ENCODE measurements at regions not wholly inside any gene's neighbourhood (a gene's known extent, or its start where the extent isn't known, plus 50 kb on each side); places are given as distances from the start of the nearest gene placed in this dataset.

DNA sequence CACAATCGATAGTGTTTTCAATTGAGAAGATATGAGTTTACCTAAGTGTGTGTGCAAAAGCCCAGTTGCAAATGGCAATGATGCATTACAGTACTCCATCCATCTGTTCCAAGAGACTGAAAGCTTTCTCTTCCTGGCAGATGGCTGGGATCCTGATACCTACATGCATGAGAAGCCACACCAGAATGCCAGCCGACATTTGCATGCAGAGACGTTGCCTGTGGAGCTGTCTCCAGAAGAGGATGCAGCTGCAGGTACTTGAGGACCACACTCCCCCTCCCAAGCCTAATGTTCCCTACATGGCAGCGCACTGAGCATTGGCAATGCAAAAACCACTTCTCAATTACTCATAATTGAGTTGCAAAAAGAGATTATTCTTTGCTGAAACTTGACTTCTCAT, 332.1 kb downstream of the WDR11 start:
- TF ChIP-seq, protein P1, sequence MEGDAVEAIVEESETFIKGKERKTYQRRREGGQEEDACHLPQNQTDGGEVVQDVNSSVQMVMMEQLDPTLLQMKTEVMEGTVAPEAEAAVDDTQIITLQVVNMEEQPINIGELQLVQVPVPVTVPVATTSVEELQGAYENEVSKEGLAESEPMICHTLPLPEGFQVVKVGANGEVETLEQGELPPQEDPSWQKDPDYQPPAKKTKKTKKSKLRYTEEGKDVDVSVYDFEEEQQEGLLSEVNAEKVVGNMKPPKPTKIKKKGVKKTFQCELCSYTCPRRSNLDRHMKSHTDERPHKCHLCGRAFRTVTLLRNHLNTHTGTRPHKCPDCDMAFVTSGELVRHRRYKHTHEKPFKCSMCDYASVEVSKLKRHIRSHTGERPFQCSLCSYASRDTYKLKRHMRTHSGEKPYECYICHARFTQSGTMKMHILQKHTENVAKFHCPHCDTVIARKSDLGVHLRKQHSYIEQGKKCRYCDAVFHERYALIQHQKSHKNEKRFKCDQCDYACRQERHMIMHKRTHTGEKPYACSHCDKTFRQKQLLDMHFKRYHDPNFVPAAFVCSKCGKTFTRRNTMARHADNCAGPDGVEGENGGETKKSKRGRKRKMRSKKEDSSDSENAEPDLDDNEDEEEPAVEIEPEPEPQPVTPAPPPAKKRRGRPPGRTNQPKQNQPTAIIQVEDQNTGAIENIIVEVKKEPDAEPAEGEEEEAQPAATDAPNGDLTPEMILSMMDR (IDR thresholded peaks at IDR 0.05; ENCODE audit: borderline replicate concordance, insufficient read depth, low read depth, low read length): no peak
- no peak overlapping the region for H3K4me3 ChIP-seq (ENCODE audit: low read depth, low read length)

DNA sequence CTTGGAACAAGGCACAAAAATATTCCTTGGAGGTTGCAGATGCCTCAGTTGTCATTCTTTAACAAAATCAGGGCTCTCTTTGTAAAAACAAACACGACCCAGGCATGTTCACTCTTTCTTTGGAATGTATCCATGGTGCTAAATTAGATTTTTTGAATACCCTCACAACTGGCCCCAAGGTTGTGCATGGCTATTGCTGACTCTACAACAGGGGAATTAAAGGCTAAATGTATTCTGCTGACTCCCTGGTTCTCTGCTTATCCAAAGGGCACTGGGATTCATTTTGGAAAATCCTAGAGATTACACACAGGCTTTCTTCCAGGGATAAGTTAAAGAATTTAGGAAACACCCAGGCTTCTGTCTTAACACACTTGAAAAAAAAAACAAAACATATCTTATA, 332.5 kb downstream of the WDR11 start:
- TF ChIP-seq, protein P1 (IDR thresholded peaks at IDR 0.05; ENCODE audit: borderline replicate concordance, insufficient read depth, low read depth, low read length): no peak
- no peak overlapping the region for H3K4me3 ChIP-seq (ENCODE audit: low read depth, low read length)

DNA sequence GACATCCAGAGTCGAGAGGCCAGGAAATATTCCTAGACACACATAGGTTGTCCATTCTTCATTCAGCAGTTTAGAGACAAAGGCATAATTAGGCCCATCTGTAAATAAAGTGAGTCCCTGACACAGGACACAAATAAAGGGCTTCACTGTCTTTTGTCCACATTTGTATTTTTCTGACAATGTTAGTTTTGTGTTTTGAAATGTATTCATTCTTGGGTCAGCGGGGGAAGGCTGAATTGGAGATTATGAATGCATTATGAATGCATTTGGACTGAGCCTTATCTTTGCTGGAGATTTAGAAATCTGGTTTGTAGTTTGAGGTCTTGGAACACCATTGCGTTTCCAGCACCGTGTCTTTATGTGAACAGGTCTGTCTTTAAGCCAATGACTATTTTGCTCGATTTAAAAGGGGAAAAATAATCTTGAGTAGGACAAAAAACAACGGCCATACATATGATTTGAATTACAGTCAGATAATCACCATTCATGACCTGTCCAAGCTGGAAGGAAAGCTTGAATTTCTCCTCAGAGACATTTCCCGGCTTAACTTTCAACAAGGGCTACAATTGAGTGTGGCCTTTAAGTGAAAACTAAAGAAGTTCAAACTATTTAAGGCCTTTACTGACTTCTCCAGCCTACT, 334.8 kb downstream of the WDR11 start:
- no peak overlapping the region for H3K4me3 ChIP-seq (ENCODE audit: low read depth, low read length)
- TF ChIP-seq, protein P1 (IDR thresholded peaks at IDR 0.05; ENCODE audit: borderline replicate concordance, insufficient read depth, low read depth, low read length): no peak

DNA sequence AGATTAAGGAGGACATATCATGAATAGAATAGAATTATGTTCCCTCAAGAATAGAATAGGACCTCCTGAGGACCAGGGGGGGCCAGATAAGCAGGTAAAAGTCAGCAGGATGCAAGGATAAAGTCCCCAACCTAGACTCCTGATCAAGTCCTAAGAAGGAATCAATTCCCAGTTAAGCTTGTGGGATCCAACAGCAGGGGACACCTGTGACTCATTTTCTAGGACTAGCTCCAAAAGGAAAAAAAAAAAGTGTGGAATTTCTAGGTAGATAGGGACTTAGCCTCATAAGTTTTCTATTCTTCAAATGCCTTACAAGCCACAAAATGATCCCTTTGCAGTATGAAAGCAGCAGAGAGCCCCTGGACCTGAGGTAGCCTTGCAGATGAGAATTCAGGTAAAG, 336.2 kb downstream of the WDR11 start:
- H3K4me3 ChIP-seq (ENCODE audit: low read depth, low read length): no peak overlapping the region
- TF ChIP-seq, protein P1 (IDR thresholded peaks at IDR 0.05; ENCODE audit: borderline replicate concordance, insufficient read depth, low read depth, low read length): no peak

DNA sequence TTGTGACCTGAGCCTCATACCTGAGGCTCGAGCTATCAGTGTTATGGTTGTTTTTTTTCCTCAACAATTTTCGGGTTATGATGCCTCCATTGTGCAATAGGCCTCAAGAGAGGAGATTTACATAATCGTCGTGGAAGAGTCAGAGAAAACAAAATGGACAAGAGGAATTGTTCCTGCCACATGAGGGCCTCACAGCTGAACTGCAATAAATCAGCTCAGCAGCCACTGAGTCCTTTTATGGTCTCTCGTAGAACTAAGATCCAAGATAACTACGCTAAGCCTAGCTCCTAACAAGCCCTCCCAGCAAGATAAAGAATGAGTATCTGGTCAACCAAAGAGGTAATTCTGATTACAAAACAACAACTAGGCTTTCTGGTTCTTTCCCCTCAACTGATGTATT, 336.8 kb downstream of the WDR11 start:
- no peak overlapping the region for H3K4me3 ChIP-seq (ENCODE audit: low read depth, low read length)
- TF ChIP-seq, protein P1 (IDR thresholded peaks at IDR 0.05; ENCODE audit: borderline replicate concordance, insufficient read depth, low read depth, low read length): no peak

DNA sequence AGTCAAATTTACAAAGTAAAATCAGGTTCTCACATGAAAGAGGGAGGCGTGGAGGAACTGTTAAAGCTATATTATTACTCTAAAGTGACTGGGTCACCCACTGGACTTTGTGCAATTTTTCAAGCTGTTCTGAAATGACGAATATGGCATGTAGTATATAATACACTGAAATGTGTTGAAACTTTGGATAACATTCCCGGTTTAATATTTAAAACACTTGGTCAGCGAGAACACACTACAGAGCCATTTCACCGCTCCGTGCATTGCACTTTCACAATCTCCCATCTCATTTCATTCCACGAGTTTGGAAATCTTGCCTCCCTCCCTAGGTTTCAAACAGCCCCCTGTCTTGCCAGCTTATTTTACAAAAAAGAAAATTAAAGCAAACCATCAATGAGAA, 337.9 kb downstream of the WDR11 start:
- no peak overlapping the region for H3K4me3 ChIP-seq (ENCODE audit: low read depth, low read length)
- TF ChIP-seq, protein P1 (IDR thresholded peaks at IDR 0.05; ENCODE audit: borderline replicate concordance, insufficient read depth, low read depth, low read length): no peak

DNA sequence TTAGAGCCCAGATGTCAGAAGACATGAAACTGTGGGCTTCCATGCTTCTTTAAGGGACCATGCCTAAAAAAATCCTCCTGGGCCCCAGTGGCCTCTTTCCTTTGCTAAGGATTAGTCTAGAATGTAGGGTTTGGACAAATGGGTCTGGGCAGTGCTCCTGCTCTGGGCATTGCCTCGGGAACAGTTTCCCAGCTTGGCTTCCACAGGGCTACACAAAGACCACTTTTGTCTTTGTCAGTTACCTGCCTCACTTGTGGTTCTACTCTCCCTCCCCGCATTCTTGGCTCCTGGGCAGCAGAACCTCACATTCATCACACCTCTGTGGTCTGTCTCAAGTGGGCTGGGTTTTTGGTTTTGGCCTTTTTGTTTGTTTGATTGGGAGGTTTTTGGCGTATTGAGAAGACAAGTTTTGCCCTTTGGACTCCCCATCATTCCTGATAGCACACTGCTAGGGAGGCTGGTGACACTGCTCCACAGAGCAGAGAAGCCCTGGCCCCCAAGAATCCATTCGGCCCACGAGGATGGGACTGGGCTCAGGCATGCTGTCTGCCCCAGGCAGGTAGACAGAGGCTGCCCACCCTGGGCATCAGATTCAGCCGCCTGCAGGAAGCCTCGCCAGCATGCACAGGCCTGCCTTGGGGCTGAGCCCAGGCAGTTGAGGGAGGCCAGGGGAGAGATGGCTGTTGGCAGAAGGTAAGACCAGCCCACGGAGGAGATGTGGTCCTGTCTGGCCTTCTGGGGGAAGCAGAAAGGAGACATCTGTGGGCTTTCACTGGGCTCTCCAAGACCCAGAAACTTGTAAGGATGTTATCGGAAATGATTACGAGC, 343.7 kb downstream of the WDR11 start:
- TF ChIP-seq, protein P1 (IDR thresholded peaks at IDR 0.05; ENCODE audit: borderline replicate concordance, insufficient read depth, low read depth, low read length): no peak

More for the DNA sequence above, 343.7 kb downstream of the WDR11 start:
- no peak overlapping the region for H3K4me3 ChIP-seq (ENCODE audit: low read depth, low read length)
